HG02610 (cell line): ENCODE measurements at regions not wholly inside any gene's neighbourhood (a gene's known extent, or its start where the extent isn't known, plus 50 kb on each side); places are given as distances from the start of the nearest gene placed in this dataset.
"Not testable (repeated sequence)": the region's sequence is repeated elsewhere in the genome, so short reads cannot be mapped to it uniquely, and the experiment has no call there.

Experiments
- ATAC-seq: cut with Tn5 transposase; IDR thresholded peaks from one replicate; pipeline ENCODE4 v1.9.1; 2021; ENCODE audit warnings: mild to moderate bottlenecking, moderate library complexity; ENCODE audit not compliant: unreplicated experiment

DNA sequence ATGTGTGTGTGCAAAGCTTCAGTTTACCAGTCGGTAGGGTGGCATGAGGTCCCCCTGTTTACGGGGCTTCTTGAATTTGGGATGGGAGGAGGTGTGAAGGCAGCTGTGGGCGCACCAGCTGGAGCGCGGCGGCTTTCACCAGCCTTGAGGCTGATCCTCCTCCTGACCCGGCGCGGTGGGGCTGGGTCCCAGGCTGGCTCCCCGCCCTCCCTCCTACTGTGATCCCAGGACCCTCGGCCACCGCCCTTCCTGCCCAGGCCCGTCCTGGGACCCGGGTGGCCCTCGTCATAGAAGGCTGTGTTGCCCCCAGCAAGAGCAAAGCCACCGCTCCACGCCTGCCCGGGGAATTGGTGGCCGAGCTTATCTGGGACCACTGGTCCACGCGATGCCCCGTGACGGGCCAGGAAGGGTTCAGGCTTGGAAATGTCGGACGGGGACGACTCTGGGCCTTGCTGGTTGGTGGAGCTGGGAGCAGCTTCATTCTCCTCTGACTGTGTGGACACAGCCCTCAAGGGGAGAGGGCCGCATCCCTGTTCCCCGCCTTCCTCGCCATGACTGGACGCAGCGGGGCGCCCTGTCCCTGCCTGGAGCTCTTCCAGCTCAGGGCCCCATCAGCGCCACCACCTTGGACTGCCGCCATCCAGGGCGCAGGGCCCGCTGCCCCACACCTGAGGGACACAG is 271.1 kb upstream of the IRX1 start:
- ATAC-seq = no peak

GRCh38 chr5:3323966-3324365 is 271.7 kb upstream of the IRX1 start:
- ATAC-seq = not testable (repeated sequence)

- ATAC-seq = no peak
Measured at GRCh38 chr5:3323144-3323543, 272.5 kb upstream of the IRX1 start.

GRCh38 chr5:3322642-3323041 is 273.0 kb upstream of the IRX1 start:
- no peak for ATAC-seq

- no peak for ATAC-seq
Measured at GRCh38 chr5:3321923-3322322, 273.7 kb upstream of the IRX1 start.

DNA sequence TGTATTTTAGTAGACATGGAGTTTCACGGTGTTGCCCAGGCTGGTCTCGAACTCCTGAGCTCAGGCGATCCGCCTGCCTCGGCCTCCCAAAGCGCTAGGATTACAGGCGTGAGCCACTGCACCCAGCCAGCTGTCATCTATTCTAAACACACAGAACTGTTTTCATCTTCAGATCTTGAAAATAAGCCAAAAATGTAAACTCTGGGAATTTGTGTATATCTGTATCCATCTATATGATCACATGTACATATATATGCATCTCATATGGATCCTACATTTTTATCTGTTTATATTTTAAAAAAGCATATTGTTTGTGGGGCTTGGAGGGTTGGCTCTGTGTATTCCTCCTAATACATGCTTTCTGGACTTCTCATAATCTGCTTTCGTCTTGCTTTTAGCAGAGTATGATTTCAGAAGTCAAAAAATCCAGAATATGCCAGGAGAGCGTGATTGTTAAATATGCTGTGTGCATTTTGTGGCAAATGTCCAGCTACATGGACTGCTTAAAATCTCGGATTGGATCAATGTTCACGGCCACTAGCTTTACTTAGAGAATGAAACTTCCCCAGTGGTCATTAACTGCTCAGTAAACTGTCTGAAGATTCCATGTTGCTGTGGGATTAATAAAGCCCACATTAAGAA is 274.4 kb upstream of the IRX1 start:
- ATAC-seq = no peak

- no peak for ATAC-seq
Measured at GRCh38 chr5:3320317-3320875, 275.2 kb upstream of the IRX1 start.

- ATAC-seq = no peak
Measured at GRCh38 chr5:3317051-3317795, 278.4 kb upstream of the IRX1 start.

DNA sequence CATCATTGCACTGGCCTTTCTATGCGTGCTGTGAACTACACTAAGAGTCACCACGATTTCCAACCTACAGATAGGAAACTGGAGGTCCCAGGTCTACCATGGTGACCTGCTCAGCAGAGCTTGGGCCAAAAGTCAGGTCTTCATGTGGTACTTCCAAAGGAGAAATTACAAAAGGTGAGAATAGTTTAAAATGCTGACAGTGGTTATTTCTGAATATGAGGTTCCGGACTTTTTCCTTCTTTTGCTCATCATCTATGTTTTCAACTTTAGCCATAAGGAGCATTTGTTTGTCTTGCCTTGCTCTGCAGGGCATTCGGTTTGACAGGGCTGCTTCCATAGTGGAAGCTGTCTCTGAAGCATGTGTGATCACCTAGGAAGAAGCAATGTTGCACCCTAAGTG is 282.1 kb upstream of the IRX1 start:
- no peak for ATAC-seq

DNA sequence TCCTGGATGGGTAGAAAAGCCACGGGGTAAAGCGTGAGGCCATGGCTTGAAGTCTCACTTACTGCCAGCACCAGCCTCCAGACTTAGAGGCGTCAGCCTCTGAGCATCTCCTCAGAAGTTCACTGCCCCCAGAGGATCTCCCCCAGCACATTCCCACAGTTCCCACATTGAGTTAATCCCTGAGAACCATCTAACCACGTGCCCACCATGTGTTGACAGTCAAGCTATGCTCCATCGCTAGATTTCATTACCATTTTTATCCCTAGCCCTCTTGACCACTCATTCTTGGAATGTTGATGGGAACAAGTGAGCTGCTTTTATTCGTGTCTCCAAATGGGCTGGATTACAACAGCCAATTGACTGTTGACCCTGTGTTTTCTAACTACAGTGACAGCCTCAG is 283.3 kb upstream of the IRX1 start:
- no peak for ATAC-seq

DNA sequence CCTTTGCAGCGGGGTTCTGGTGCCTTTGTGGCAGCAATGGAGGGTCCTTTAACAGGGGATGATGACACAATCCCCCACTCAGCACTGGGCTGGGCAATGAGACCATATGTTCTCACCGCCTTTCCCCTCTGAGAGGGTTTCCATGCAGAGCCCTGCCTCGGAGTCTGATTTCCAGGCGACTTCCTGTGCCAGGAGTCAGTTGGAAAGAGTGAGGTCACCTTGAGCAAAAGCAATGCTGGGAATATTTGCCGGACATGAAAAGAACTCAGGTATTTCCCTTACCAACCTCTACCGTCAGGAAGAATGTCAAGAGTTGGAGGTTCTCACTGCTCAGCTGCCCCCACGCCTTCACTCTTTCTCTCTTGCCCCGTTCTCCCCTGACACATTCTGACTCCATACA is 284.2 kb upstream of the IRX1 start:
- ATAC-seq = no peak

DNA sequence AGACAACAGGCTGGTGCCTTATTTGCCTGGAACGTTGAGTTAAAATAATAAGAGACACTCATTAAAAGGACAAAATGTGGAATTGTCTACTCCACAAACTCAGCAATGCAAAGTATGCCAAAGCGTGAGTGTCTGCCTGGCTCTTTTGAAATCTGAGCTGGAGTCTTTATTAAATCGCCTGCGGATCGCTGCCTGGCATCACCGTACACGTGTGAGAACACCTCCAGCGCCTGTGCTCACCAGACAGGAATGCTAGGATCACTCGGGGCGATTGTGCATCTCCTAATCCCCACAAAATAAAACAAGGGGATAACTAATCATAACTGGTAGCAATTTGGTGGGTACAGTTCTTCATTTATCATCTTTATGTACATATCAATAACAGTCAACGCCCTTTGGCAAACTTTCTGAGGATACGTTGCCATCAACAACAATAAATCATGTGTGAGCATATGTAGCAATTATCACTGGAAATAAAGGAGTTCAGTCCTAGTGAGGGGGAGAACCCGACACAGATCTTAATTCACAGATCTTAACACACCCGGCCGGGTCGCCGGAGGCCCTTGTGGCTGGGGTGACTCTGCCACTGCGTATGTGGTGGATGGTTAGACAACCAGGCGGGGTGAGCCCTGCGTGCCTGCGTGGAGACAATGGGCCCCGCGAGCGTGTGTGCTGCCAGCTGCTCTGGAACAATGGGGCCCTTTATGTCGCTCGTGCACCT is 284.9 kb upstream of the IRX1 start:
- ATAC-seq = no peak

DNA sequence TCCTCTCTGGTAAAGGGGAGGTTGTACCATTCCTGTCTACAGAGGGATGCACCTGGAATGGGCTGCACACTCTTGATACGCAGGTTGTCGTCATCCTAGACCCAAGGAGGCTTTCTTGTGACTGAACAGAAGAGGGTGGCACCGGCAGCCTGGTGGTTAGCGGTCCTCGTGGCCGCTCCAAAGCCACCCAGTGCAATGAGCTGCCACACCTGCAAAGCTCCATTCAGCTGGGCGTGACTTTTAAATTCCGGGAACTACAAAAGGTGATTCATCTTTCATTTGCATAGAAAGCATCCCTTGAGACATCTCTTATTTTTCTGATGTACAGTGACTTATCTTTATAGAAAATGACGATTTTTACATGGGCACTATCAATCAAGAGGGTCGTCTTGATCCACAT is 286.1 kb upstream of the IRX1 start:
- ATAC-seq = no peak

DNA sequence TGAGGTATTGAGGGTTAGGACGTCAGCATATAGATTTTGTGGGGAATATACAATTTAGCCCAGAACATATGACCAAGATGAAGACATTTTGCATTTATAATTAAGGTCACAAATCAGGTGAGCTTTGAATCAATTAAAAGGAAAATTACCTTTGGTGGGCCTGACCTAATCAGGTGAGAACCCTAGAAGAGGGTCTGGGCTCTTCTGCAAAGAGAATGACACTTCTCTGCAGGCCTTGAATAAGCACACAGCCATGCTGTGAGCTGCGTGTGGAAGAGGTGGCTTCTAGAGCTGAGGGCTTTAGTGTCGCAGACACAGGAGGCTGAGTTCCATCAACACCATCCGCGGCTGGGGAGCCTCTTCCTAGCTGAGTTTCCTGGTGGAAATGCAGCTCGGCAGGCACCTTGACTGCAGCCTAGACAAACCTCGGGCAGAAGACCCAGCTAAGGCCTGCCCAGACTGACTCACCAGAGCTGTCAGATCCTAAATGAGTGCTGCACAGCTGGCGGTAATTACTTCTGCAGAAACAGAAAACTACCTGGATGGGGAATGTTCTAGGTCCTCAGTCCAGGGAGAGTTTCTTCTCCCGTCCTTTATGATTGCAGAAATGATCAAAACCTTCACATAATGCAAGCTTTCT is 287.5 kb upstream of the IRX1 start:
- ATAC-seq = no peak

- ATAC-seq = no peak
Measured at GRCh38 chr5:3305432-3305831, 290.2 kb upstream of the IRX1 start.

- no peak for ATAC-seq
Measured at GRCh38 chr5:3304346-3304745, 291.3 kb upstream of the IRX1 start.

DNA sequence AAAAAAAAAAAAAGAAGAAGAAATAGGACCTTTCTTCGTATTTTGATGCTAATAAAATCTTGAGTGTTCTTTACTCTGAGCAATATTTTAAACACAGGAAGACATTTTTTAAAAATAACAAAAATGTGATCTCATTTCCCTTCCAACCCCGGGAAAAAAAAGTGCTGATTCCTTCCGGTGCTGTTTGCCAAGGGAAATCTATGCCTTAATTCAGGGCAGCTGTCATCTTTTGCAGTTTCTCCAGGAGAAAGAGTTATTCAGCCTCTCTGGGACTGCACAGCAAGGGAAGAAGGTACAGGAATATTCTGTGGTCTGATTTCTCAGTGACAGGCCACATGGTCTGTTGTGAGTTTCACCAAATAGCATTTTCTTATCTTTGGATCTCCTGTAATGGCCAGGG is 291.9 kb upstream of the IRX1 start:
- ATAC-seq = no peak

- no peak for ATAC-seq
Measured at GRCh38 chr5:3302228-3302627, 293.4 kb upstream of the IRX1 start.

DNA sequence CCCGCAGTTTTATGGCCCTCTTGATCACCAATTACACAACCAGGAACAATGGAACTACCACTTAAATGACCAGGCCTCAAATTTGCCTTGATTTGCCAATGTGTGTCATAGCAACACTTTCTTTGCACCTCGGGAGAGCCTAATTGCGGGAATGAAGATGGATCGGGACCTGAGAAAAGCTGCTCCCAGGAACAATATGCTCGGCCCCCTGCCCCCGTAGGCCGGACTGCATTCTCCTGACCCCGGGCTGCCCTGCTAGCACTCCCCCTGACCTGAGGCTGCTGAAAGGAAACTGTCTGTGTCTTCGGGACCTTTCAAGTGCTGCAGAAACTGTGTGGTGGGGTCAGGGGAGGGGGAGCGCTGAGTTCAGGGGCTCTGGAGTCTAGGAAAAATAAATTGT is 294.3 kb upstream of the IRX1 start:
- ATAC-seq = no peak

- no peak for ATAC-seq
Measured at GRCh38 chr5:3300726-3301125, 294.9 kb upstream of the IRX1 start.

DNA sequence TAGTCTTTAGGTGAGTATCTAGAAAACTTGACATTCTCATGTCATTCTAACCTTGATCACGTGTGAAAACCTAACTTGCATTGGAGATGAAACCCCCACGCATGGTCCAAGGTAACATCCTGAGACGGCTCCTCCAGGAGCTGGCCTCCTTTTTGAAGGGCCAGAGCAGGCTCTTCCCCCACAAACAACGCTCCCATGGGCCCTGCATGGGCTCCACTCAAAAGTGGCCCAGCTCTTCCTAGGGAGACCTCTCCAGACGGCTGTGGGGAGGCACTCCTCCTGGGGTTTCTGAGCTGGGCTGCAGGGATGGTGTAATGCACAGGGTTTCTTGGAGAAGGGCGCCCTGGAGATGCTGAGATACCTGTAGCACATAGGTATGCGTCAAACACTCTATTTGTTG is 296.2 kb upstream of the IRX1 start:
- ATAC-seq = no peak
